ENCODE measurements at regions not wholly inside any gene's neighbourhood (a gene's known extent, or its start where the extent isn't known, plus 50 kb on each side); places are given as distances from the start of the nearest gene placed in this dataset.

GRCh38 chr2:228372212-228372611, 190.7 kb upstream of the SPHKAP start:
- H3K36me3 ChIP-seq (ENCODE audit: low read length) = no peaks in the 10 kb centered on the region
- H3K4me2 ChIP-seq (ENCODE audit: low read depth, low read length, poor library complexity, severe bottlenecking) = no peak overlapping the region
- H3K9me3 ChIP-seq (ENCODE audit: insufficient read depth, low read length) = no peaks in the 10 kb centered on the region
- no peak overlapping the region for H3K9ac ChIP-seq (ENCODE audit: low read length)
- H2AFZ ChIP-seq (ENCODE audit: low read depth, low read length, severe bottlenecking) = no peak overlapping the region
- TF ChIP-seq EZH2phosphoT487 (conservative IDR thresholded peaks at IDR 0.05; ENCODE audit: low read length) = no peak
- H3K27me3 ChIP-seq (ENCODE audit: low read length) = no peaks in the 10 kb centered on the region
- no peaks in the 10 kb centered on the region for H3K79me2 ChIP-seq (ENCODE audit: insufficient read depth, low read length)
- H3K4me3 ChIP-seq (ENCODE audit: insufficient read depth, low read length, poor library complexity, severe bottlenecking) = no peak overlapping the region
- no peaks in the 10 kb centered on the region for H4K20me1 ChIP-seq (ENCODE audit: low read depth, low read length)
- H3K27ac ChIP-seq (ENCODE audit: low read depth, low read length) = no peak overlapping the region
- H3K9me2 ChIP-seq (replicated peaks; ENCODE audit: insufficient read depth, low read length) = no peaks in the 10 kb centered on the region
- H3F3A ChIP-seq (ENCODE audit: insufficient read depth) = no peaks in the 10 kb centered on the region

DNA sequence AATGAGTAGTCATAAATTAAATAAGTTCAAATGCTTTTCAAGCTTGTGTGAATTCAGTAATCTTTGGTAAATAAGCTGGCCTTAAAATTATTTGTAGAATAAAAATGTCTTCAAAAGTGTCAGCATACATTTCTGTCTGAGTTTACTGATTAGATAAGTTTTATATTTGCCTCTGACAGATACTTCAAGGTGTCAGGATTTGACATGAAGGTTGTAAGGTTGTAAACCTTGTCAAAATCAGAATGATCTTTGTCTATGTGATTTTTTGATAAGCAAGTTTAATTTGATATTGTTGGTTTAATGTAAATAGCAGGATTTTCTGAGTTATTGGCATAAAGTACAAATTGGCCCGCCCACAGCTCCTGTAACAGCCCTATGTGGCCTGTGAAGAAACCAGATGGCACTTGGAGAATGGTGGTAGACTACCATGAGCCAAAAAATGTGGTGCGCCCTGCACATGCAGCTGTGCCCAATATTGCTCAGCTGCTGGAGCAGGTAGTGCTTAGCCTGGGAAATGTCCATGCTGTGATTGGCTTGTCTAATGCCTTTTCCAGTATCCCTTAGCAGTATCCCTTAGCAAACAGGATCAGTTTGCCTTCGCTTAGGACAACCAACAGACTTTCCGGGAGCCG, 188.0 kb upstream of the SPHKAP start:
- no peak overlapping the region for H3K4me3 ChIP-seq (ENCODE audit: insufficient read depth, low read length, poor library complexity, severe bottlenecking)
- no peaks in the 10 kb centered on the region for H3K9me3 ChIP-seq (ENCODE audit: insufficient read depth, low read length)
- TF ChIP-seq EZH2phosphoT487 (conservative IDR thresholded peaks at IDR 0.05; ENCODE audit: low read length) (no peak), CTCF (IDR thresholded peaks at IDR 0.05; ENCODE audit: insufficient read depth, low read length, poor library complexity, severe bottlenecking) (no peak)
- no peak overlapping the region for H3K9ac ChIP-seq (ENCODE audit: low read length)
- H3K79me2 ChIP-seq (ENCODE audit: insufficient read depth, low read length) = no peaks in the 10 kb centered on the region
- no peaks in the 10 kb centered on the region for H3K9me2 ChIP-seq (replicated peaks; ENCODE audit: insufficient read depth, low read length)
- no peak overlapping the region for H2AFZ ChIP-seq (ENCODE audit: low read depth, low read length, severe bottlenecking)
- H3F3A ChIP-seq (ENCODE audit: insufficient read depth) = no peaks in the 10 kb centered on the region
- H3K4me2 ChIP-seq (ENCODE audit: low read depth, low read length, poor library complexity, severe bottlenecking) = no peak overlapping the region
- no peaks in the 10 kb centered on the region for H3K36me3 ChIP-seq (ENCODE audit: low read length)
- H3K27ac ChIP-seq (ENCODE audit: low read depth, low read length) = no peak overlapping the region
- H4K20me1 ChIP-seq (ENCODE audit: low read depth, low read length) = no peaks in the 10 kb centered on the region
- no peaks in the 10 kb centered on the region for H3K27me3 ChIP-seq (ENCODE audit: low read length)

DNA sequence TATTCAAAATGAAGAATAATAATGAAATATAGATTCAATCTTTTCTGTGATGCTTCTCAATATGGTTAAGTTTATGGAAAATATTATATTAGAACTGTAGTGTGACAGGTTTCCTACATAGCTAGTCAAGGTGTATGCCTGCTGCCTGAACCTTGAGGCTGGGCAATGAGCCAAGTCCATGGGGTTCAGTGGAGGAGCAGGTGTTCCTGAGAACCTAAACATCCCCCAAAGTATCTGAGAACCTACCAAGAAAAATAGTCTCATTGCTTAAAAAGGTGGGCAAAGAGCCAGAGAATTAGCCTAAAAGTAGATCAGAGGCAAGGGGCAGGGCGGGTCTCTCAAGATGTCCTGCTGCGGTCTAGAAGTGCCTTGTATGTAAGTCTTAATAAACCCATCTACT, 185.9 kb upstream of the SPHKAP start:
- no peaks in the 10 kb centered on the region for H4K20me1 ChIP-seq (ENCODE audit: low read depth, low read length)
- no peak overlapping the region for H3K4me2 ChIP-seq (ENCODE audit: low read depth, low read length, poor library complexity, severe bottlenecking)
- no peaks in the 10 kb centered on the region for H3K36me3 ChIP-seq (ENCODE audit: low read length)
- H3K27ac ChIP-seq (ENCODE audit: low read depth, low read length) = no peak overlapping the region
- H3K27me3 ChIP-seq (ENCODE audit: low read length) = no peaks in the 10 kb centered on the region
- no peaks in the 10 kb centered on the region for H3K79me2 ChIP-seq (ENCODE audit: insufficient read depth, low read length)
- H3F3A ChIP-seq (ENCODE audit: insufficient read depth) = no peaks in the 10 kb centered on the region
- no peak overlapping the region for H2AFZ ChIP-seq (ENCODE audit: low read depth, low read length, severe bottlenecking)
- H3K9me3 ChIP-seq (ENCODE audit: insufficient read depth, low read length) = no peaks in the 10 kb centered on the region
- H3K4me3 ChIP-seq (ENCODE audit: insufficient read depth, low read length, poor library complexity, severe bottlenecking) = no peak overlapping the region
- no peaks in the 10 kb centered on the region for H3K9me2 ChIP-seq (replicated peaks; ENCODE audit: insufficient read depth, low read length)
- H3K9ac ChIP-seq (ENCODE audit: low read length) = no peak overlapping the region
- TF ChIP-seq EZH2phosphoT487 (conservative IDR thresholded peaks at IDR 0.05; ENCODE audit: low read length) (no peak), CTCF (IDR thresholded peaks at IDR 0.05; ENCODE audit: insufficient read depth, low read length, poor library complexity, severe bottlenecking) (no peak)

DNA sequence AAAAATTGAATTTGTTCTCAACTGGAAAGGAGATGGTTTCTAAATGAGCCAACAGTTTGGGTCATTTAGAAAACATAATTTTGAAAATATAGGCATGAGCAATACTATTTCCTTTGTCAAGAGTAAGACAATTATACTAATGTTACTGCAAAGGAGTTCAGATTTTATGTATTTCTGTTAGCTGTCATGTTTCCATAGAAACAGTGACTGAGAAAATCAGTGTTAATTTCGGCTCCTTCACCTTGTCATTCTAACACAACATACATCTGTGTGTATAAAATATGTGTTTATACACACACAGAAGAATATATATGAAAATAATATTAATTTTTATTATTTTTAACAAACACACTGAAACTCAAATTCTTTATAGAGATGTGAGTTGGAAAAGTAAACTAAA, 178.0 kb upstream of the SPHKAP start:
- TF ChIP-seq CTCF (IDR thresholded peaks at IDR 0.05; ENCODE audit: insufficient read depth, low read length, poor library complexity, severe bottlenecking) (no peak), EZH2phosphoT487 (conservative IDR thresholded peaks at IDR 0.05; ENCODE audit: low read length) (no peak)

More for the DNA sequence above, 178.0 kb upstream of the SPHKAP start:
- H3K4me3 ChIP-seq (ENCODE audit: insufficient read depth, low read length, poor library complexity, severe bottlenecking) = no peak overlapping the region
- H3K4me2 ChIP-seq (ENCODE audit: low read depth, low read length, poor library complexity, severe bottlenecking) = no peak overlapping the region
- H3K27me3 ChIP-seq (ENCODE audit: low read length) = no peaks in the 10 kb centered on the region
- no peak overlapping the region for H3K27ac ChIP-seq (ENCODE audit: low read depth, low read length)
- no peaks in the 10 kb centered on the region for H3F3A ChIP-seq (ENCODE audit: insufficient read depth)
- H3K9me3 ChIP-seq (ENCODE audit: insufficient read depth, low read length) = no peaks in the 10 kb centered on the region
- no peaks in the 10 kb centered on the region for H4K20me1 ChIP-seq (ENCODE audit: low read depth, low read length)
- no peaks in the 10 kb centered on the region for H3K9me2 ChIP-seq (replicated peaks; ENCODE audit: insufficient read depth, low read length)
- no peak overlapping the region for H3K9ac ChIP-seq (ENCODE audit: low read length)
- H2AFZ ChIP-seq (ENCODE audit: low read depth, low read length, severe bottlenecking) = no peak overlapping the region
- H3K36me3 ChIP-seq (ENCODE audit: low read length) = no peaks in the 10 kb centered on the region
- H3K79me2 ChIP-seq (ENCODE audit: insufficient read depth, low read length) = no peaks in the 10 kb centered on the region
